GM19035 (cell line): ENCODE measurements at regions not wholly inside any gene's neighbourhood (a gene's known extent, or its start where the extent isn't known, plus 50 kb on each side); places are given as distances from the start of the nearest gene placed in this dataset.
"Not testable (repeated sequence)": the region's sequence is repeated elsewhere in the genome, so short reads cannot be mapped to it uniquely, and the experiment has no call there.

Source experiments
- ATAC-seq: cut with Tn5 transposase; IDR thresholded peaks from one replicate; pipeline ENCODE4 v1.9.1; 2021; ENCODE audit not compliant: unreplicated experiment

DNA sequence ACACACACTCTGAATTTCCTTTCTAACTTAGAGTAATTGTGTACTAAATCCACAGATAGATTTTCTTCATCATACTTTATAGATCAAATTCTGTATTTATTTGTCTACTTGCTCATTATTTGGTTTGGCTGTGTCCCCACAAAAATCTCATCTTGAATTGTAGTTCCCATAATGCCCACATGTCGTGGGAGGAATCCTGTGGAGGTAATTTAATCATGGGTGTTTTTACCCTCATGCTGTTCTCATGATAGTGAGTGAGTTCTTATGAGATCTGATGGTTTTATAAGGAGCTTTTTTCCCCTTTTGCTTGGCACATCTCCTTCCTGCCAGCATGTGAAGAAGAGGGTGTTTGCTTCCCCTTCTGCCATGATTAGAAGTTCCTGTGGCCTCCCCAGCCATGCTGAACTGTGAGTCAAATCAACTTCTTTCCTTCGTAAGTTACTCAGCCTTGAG, 198.3 kb upstream of the TGFBR2 start:
- ATAC-seq, result no peak

DNA sequence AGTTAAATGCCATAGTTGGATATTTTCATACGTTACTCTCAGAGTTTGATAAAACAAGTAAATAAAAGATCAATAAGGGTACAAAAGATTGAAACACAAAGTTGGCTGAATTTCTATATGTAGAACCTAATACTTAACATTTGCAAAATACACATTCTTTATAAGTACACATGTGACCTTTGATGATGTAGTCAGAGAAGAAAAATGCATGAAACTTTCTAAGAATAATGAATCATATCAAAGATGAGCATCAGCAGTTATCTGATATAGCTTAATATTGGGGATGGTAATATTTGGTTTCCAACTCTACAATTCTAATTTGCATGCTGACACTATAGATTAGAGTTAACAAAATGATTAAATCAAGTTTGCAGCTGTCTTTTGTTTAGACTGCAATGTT, 188.0 kb upstream of the TGFBR2 start:
- ATAC-seq, result no peak

DNA sequence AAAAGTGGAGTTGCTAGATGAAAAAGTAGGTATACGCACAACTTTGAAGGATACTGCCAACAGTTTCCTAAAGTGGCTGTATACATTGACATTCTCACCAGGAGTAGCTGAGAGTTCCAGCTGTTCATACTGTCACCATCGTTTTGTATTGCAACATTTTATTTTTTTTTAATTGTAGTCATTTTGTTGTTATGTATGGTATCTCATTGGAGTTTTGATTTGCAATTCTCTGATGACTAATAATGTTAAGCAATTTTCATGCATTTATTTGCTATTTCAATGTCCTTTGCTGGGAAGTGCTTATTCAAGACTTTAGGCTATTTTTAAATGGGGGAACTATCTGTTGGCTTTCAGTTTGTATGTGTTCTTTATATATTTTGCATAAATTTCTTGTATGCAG, 185.1 kb upstream of the TGFBR2 start:
- ATAC-seq, result no peak

DNA sequence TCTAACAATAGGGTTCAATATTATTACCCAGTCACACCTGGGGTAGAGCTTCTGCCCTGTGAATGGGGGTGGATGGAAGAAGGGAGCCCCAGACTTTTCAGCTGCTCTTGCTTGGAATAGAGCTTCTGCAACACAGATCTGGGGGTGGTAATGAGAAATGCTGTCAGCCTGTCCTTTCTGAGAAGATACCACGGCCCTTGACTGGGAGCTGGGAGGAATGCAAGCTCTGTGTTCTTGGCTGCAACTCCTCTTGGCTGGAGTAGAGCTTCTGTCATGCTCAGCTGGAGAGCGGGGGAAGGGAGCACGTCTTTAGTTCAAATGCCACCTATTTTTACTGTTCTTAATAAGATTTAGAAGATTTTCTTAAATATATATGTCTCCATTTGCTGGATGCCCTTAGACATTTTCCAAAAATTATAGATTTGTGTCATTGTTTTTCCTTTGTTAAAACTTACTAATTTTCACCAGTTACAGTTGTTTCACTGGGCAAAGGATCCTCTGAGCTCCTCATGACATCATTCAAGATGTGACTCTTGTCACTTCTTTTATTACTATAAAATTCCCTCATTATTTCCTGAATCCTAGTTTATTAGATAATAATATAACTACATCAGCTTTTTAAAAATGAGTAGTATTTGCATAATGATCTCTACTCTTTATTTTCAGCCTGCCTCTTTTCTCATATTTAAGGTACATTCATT, 180.0 kb upstream of the TGFBR2 start:
- no peak for ATAC-seq

DNA sequence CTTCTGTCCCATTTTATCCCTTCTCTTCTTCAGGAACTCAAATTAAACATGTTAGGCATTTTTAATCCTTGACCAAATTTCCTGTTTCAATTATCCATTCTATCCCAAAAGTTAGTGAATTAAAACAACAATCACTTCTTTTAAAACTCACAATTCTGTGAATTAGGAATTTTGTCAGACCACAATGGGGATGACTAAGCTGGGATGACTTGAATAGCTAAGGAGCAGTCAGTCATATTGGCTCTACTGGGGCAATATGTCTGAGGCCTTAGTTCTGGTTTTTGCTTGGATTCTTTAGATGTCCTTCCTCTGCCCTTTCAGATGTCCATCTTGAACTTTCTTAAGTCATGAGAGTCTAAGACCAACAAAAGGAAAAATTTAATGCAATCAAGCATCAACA, 178.2 kb upstream of the TGFBR2 start:
- no peak for ATAC-seq

DNA sequence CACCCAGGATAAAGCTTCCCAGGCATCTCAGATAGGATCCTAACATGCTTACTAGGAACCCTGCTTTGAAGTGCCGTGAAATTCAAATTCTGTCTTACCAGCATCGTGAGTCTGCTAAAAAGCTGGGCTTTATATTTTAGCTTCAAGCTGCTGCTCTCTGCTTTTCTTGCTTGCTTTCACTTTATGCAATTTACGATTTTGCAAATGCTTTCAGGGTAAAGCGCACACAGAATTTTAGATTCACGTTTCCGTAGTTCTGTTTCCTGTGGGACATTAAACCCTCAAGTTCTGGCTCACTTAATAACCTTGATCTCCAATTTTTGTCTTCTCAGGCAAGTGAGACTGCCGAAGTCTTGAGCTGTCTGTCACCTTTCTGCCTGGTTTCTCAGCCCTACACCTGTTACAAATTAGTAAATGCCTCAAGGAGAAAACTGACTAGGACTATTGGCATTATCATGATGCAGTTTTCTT, 170.5 kb upstream of the TGFBR2 start:
- no peak for ATAC-seq

DNA sequence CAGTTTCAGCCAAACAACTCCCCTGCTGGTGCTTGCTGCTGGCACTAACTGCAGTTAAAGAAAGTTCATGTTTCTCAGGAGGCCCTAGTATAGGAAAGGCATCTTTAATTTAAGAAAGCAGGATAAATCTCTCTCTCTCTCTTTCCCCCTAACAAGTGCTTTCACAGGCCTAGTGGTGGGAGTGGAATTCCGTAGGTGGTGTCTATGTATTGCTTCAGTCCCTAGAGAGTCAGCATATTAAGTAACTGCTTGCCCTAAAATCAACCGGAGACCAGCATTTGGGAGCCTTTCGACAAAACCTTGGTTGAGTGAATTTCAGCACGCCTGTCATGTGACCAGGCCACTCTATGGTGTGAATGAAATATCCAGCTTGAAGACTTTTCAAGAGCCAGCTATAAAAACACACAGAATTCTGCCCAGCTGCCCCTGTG, 169.2 kb upstream of the TGFBR2 start:
- ATAC-seq, result no peak

DNA sequence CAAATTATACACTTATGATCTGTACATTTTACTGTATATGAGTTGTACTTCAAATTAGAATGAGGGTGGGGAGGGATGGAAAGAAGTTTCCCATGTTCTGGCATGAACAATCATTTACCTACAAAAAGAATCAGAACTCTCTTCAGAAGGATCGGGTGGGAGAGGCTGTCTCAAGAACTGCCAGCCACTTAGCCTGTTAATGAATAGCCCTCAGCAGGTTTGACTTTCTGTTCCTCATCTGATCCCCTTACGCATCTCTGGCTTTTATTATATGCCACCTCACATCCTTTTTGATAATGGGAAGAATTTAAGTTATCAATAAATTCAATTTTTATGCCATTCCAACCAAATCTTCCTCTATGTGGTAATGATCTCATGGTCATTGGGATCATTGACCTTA, 168.3 kb upstream of the TGFBR2 start:
- ATAC-seq, result no peak

DNA sequence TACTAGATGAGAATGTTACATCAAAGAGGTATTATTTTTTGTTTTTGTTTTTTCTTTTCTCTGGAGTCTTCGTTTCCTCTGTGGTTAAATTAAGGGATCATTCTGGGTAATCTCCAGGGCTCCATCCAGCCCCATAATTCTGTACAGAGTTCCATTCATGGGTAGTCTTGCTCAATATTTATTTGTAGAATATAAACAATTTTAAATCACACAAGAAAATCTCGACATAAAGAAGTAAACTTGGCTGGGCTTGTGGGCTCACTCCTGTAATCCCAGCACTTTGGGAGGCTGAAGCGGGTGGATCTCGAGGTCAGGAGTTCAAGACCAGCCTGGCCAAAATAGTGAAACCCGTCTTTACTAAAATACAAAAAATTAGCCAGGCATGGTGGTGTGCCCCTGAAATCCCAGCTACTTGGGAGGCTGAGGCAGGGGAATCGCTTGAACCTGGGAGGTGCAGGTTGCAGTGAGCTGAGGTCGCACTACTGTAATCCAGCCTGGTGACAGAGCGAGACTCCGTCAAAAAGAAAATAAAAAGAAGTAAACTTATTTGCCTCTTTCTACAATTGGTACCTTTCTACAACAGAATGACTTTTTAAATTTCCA, 166.8 kb upstream of the TGFBR2 start:
- no peak for ATAC-seq

DNA sequence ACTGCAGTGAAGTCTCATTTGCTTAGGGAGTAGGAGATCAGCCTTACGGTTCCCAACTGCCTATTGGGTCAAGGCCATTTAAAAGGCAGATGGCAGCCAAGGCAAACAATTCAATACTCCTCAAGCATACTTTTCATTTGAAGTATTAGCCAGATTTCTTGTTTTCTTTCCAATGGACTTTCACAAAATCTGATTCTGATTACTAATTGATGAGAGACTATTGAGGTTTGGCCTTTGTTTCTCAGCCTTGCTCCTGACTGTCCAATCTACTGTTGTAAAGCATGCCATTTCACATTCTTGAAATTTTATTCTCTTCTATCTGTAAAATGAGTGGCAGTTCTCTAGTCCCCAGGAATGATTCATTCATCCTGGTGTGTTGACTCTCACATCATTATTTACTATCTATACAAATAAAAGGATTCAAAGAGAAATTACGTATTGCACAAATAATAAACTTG, 166.2 kb upstream of the TGFBR2 start:
- ATAC-seq, result no peak

DNA sequence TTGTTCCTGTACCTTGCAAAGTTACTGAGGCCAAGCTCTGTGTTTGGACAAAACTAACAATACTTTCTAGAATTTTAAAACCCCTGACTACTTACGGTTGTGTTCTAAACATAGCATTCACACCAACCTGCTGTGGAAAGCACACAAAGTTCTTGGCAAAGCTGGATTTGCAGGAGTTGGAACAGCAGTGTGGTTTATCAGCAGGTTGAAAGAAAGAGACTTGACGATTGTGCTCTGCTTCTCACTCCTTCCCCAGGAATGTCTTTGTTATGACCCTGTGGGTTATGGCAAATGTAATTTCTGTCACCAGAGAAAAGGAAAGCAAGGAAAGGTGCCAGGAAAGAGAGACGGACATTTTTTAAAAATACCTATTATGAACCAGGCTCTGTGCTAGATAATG, 165.5 kb upstream of the TGFBR2 start:
- no peak for ATAC-seq

DNA sequence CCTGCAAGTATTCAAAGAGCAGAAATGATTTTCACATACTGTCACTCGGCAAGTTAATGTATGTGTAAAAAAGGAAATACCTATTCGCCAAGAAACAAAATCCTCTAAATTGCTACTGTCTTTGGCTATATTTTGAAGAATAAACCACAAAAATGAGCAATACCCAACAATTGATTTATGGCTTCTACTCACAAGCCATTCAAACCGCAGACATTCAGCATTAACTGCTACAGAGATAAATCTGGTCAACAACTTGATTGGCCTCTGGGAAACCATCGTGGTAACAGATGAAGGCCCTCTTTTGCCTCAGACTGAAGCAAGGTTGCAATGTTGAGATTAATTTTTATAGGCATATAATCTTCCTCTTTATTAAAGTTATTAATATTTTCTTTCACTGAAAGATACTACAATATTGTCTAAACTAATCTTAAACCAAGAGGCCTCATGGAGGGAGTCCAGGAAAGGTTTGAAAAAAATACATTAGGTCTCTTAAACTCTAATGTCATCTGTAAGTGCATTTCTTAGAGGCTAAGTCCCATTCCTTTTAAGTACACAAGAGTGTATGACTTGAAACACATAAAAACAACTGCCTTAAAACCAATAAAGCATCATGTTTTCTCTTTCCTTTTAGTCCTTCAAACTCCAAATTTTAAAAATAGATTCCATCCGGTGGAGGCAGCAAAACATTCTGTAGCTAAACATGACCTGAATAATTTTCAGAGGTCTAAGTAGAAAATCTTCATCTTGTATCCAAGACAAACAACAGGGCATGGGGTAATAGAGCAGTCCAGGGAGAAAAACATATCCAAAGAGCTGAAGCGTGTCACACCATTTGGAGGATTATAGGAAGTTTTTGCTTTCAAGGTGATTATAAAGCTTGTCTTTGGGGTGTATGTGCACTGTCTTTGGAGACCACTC, 162.4 kb upstream of the TGFBR2 start:
- ATAC-seq, result no peak

DNA sequence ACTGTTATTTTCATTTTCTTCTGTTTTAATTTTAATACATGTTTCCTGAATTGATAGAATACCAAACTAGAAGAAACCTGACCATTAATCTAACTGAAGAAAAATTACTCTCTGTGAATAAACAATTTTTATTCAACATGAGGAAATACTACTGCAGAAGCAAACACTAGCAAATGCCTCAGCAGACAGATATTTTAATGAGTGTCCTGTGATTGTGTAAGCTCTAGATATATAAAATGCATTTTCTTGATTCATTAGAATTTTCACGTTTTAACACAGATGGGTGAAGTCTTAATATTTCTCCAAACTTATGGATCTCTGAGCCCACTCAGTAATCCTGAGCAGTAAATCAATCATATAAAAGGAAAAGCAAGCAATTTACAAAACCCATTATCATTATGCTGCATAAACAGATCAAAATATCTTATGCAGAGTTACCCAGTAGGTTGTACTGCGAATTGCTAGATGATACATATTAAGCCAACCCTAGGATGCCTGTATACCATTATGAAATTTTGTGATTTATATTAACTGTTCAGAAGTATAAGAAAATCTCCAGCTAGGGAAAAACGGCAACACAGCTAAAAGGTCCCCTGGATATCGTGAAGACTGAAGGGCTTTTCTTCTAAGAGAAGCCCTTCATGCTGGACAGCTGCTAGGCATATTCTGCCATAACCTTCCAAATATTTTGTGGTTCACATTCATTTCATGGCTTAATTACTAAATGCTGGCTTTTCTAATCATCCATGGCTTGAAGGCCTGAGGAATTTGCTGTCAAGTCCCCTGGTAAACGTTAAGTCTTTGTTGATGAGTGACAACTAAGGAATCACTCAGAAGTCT, 157.7 kb upstream of the TGFBR2 start:
- no peak for ATAC-seq

DNA sequence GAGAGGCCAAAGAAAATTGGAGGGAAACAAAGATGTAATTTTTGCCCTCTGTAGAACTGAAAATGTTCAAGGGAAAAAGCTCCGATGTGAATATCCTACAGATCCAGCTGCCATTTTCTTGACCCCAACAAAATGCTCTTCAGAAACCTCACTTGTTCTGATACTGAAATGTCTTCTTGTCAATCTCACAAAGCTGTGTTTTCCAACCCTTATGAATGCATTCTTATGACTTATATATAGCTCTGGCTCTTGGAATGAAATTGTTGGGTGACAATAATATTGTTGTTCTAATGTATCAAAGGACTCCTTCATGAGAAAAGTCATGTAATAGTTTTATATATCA, 157.1 kb upstream of the TGFBR2 start:
- no peak for ATAC-seq

DNA sequence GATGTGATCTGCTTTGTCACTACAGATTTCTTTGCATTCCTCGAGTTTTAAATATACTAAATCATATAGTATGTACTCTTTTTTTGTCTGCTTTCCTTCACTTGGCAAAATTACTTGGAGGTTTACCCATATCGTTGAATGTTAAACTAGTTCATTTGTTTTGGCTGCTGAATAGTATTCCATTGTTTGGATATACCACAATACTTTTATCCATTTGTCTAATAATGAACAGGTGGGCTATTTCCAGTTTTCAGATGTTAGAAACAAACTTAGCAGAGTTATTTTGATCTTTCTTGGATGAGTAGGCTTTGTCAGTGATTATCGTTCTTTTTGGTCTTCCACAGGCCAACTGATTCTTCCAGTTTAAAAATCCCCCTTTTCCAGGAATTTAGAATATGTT, 154.0 kb upstream of the TGFBR2 start:
- no peak for ATAC-seq

DNA sequence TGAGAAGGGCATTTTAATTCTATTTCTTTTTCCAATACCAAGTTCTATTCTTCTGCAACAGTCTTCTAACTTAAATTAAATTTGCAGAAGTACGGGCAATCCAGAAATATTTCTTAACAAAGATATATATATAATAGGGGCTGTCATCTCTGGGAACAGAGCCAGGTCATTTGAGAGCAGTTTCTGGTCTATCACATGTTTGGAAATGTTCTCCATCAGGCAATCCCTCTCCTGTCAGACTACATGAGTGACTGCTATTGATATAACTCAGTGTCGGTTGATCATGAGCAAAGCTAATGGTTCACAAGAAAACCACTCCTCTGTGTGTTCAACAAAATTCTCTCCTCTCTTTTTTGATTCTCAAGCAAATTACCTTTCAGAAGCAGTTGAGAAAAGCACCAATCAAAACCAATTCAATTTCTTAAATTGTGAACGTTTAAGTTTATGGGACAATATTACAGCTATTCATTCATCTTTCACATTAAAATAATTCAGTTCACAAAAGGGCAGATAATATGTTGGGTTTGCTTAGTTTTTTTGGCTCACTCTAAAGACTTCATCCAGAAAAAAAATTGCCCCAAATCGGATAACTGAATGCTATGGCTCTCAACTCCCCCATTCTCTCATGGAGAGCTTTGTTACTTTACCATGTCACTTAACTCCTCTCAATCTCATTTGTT, 152.9 kb upstream of the TGFBR2 start:
- ATAC-seq, result no peak

DNA sequence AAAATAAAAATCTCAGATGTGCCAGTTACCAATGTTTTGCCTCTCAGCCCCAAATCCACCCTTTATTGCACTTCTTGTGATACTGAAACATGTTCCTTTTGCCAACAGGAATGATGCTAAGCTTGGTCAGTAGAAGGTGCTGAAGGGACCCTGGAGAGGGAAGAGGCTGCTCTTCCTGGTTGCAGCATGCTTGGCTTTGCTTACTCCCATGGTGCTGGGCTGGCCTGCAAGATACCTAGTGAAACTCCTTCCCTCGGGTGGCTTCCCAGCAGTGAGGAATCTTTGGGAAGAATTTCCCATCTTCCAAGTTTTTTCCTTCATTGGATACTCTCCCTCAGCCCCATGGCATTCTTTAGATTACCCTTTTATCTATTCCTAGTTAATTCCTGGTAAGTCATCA, 151.8 kb upstream of the TGFBR2 start:
- no peak for ATAC-seq

DNA sequence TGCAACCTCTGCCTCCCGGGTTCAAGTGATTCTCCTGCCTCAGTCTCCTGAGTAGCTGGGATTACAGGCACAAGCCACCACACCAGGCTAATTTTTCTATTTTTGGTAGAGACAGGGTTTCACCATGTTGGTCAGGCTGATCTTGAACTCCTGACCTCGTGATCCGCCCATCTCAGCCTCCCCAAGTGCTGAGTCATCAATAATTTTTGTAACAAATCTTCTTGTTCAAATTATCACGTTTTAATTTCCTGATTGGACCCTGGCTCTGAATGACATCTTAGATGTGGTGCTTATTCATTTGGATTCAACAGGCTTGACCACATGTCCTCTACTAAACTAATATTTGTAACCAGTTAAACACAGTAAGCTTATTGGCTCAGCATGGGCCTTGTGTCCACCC, 151.3 kb upstream of the TGFBR2 start:
- ATAC-seq, result not testable (repeated sequence)

DNA sequence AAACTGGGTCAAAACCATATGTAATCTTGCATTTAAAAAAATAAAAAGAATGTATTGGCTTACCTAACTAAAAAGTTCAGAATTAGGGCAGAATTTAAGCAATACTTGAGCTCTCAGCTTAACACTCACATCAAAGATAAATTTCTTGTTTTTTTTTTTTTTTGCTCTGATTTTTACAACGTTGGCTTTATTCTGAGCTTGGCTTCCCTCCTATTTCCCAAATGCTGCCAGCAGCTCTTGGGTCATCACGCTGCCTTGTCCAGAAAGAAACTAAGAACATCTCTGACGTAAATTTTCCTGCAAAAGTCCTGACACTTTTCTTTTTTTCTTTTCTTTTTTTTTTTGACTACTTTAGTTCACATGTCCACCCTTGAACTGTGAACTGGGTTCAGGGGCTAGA, 150.6 kb upstream of the TGFBR2 start:
- ATAC-seq, result no peak

DNA sequence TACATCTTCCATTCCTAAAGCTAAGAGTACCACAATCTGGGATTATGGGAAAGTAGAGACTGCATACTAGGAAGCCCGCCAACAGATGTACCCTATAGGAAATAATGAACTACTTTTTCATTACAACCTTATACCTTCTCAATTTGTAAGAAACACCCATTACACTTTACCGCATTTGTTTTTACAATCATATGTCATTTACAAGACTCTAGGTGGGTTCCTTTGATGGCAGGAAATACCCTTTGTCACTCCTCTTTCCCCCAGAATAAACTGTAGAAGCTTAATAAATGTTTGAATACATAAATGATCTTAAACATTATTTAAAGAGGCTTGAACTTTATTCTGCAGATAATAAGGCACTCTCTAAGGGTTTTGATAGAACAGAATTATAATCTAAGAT, 150.1 kb upstream of the TGFBR2 start:
- ATAC-seq, result no peak
